ENCODE measurements at regions not wholly inside any gene's neighbourhood (a gene's known extent, or its start where the extent isn't known, plus 50 kb on each side); places are given as distances from the start of the nearest gene placed in this dataset.

- TF ChIP-seq, protein P1, sequence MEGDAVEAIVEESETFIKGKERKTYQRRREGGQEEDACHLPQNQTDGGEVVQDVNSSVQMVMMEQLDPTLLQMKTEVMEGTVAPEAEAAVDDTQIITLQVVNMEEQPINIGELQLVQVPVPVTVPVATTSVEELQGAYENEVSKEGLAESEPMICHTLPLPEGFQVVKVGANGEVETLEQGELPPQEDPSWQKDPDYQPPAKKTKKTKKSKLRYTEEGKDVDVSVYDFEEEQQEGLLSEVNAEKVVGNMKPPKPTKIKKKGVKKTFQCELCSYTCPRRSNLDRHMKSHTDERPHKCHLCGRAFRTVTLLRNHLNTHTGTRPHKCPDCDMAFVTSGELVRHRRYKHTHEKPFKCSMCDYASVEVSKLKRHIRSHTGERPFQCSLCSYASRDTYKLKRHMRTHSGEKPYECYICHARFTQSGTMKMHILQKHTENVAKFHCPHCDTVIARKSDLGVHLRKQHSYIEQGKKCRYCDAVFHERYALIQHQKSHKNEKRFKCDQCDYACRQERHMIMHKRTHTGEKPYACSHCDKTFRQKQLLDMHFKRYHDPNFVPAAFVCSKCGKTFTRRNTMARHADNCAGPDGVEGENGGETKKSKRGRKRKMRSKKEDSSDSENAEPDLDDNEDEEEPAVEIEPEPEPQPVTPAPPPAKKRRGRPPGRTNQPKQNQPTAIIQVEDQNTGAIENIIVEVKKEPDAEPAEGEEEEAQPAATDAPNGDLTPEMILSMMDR (IDR thresholded peaks at IDR 0.05) = peak; percentile 41 to 80 (median 62)
- TF ChIP-seq POLR2A (IDR thresholded peaks at IDR 0.05) = no peak
Measured at GRCh38 chr12:87848248-87848868, 180.8 kb downstream of the C12orf50 start.

Measured in prostate gland (tissue), 2 donors.